Activated CD8-positive, alpha-beta memory T cell treated with anti-CD3 and anti-CD28 coated beads for 48 hours (primary cell): ENCODE measurements at regions not wholly inside any gene's neighbourhood (a gene's known extent, or its start where the extent isn't known, plus 50 kb on each side); places are given as distances from the start of the nearest gene placed in this dataset.

Experiments
- DNase-seq, 3 experiments: peaks; one replicate each; pipeline ENCODE4 v3.0.0-alpha.2; 2020; ENCODE audit warnings: low read depth in 2 of 3, low spot score in 2 of 3

DNA sequence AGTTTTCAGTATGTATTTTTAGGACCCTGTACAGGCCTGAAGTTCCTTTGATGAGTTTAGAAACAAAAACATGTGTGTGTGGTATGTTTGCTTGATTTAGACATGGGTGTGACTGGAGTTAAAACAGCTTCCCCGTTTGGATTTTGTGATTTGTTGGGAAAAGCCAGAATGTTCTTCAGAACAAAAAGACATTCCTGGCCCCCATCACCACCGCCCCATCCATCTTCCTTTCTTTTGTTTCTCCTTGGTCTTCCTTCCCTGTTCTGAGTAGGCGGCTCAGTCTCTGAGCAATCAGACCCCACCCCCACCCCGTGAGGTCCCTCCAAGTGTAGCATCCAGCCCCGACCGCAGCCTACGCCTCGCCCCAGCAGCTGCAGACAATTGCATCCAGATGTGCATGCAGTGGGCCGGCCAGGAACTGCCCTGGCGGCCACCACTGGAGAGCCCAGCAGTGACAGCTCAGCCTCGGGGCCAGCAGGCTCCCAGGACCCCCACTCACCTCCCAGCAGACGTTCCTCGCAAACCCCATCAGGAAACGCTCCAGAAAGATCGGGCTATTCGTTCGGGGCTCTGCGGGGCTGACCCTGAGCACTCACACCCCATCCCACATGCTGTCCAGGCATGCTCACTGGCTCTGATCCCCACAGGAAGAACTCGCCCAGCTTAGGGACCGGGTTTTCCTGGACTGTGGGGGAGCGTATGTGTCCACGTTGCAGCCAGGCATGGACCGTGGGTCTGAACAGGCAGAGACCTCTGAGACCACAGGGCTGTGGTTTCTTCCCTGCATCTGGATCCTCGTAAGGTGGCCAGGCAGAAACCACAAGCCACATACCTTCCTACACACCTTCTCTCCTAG is 99.8 kb upstream of the CDH5 start:
- no peak for DNase-seq

DNA sequence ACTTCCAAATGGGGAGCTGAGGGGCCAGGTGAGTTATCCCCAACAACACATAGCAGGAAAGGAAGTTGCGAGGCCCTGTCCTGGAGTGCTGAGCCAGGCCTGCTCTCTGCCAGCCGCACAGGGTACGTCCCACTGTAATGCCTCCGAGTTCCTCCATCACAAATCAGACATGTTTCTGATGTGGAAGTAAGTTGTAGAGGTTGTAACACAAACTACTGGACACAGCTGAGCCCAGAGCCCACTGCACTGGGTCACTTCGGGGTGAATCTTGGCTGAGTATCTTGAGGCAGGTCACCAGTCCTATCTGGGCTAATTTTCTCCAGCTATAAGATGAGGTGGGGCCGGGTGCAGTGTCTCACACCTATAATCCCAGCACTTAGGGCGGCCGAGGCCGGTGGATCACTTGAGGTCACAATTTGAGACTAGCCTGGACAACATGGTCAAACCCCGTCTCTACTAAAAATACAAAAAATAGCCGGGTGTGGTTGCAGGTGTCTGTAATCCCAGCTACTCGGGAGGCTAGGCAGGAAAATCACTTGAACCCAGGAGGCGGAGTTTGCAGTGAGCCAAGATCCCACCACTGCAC is 100.8 kb upstream of the CDH5 start:
- DNase-seq: no peak

GRCh38 chr16:66265048-66265415 is 101.5 kb upstream of the CDH5 start:
- DNase-seq: no peak

- no peak for DNase-seq
Measured at GRCh38 chr16:66264311-66265047, 102.0 kb upstream of the CDH5 start.

GRCh38 chr16:66263973-66264310 is 102.5 kb upstream of the CDH5 start:
- DNase-seq: no peak

DNA sequence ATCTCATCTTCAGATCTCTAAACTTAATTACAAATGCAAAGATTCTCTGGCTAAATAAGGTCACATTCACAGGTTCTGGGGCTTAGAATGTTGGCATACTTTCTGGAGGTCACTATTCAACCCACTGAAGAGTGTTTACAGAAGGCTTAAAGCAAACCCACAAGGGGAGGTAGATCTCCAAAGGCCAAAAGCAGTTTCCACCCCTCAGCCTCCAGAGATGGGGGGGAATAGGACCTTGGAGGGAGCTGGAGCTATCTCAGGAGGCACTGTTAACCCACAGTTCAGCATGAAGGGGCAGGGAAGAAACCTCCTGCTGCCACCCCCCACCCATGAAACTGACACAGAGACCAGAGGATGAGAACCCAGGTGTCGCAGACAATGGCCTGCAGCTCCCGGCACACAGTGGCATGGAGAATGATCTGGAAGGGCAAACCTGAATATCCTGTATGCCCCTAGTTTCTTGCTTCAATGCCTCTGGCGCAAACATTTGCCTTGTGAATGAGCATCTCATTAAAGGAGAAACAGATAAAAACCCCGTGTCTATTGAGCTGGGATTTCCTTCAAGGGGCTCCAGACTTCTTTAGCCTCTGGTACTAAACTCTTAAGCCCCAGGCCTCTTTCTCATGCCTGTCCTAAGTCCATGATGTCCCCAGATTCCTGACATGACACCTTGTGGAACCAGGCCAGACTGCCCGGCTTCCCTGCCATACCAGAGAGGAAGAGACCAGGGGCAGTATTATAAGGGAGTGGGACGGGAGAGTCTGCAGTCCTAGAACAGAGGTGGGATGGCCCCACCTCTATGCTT is 103.1 kb upstream of the CDH5 start:
- no peak for DNase-seq

DNA sequence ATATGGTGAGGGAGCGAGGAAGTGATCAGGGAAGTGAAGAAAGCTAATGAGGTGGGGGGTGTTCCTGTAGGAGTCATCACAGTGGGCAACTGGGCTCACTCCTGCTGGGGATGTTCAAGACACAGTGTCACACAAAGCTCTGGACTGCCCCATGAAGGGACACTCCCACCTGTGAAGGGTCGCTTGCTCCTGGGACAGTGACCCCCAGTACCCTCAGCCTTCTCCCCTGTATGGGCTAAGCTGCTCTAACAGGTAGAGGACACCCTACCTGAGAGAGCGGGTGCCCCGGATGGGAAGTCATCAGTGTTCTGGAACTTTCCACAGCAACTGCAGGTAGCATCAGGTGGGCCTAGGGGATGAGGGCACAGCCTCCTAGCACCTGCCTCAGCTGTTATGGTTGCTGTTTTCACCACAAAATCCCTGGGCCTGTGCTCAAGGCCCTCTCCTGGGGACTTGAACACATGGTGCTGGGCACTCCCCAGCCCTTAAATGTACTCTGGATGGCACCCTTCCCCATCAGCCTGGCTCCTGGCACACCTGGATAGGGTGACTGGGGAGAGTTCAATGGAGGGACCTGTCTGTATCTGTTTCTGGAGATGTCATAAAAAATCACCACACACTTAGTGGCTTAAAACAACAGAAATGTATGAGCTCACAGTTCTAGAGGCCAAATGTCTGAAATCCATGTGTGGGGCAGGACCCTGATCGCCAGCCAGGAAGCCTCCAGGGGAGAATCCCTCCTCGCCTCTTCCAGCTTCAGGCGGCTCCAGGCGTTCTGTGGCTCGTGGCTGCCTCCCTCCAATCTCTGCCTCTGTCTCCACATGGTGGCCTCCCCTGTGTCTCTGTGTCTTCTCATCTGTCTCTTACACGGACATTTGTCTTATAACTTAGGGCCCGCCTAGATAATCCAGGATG is 104.0 kb upstream of the CDH5 start:
- no peak for DNase-seq

GRCh38 chr16:66261826-66262225 is 104.7 kb upstream of the CDH5 start:
- DNase-seq: no peak

- DNase-seq: no peak
Measured at GRCh38 chr16:66260522-66261254, 105.8 kb upstream of the CDH5 start.

- no peak for DNase-seq
Measured at GRCh38 chr16:66258916-66259845, 107.3 kb upstream of the CDH5 start.

DNA sequence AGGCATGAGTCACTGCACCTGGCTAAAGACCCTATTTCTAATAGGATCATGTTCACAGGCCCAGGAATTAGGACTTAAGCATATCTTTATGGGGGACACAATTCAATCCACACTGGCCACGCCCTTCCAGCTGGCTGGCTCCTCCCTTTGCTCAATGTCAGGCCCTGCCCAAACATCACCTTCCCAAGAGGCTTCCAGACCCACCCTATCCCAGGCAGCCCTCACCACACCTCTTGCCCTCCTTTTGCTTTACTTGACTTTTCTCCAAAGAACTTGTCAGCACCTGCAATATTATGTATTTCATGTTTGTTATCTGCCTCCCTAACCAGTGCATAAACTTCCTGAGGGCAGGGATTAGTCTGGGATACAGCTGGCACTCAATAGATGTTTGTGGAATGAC is 109.6 kb upstream of the CDH5 start:
- DNase-seq: no peak

- DNase-seq: no peak
Measured at GRCh38 chr16:66255647-66256046, 110.8 kb upstream of the CDH5 start.

DNA sequence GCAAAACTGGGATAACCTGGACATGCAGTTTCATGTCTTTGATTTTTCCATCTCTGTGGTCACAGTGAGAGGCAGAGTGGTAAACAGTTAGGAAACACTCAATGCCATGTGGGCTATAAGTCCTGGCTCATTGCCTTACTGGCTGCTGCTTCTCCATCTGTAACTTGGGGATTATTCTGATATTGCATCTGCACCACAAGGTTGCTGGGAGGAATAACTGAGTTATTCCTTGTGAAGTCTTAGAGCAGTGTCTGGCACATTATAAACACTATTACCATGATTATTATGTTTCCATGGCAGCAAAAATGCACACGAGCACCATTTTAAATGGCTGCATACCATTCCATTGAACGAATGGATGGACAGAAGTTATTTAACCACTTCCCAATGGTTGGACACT is 111.7 kb upstream of the CDH5 start:
- no peak for DNase-seq

DNA sequence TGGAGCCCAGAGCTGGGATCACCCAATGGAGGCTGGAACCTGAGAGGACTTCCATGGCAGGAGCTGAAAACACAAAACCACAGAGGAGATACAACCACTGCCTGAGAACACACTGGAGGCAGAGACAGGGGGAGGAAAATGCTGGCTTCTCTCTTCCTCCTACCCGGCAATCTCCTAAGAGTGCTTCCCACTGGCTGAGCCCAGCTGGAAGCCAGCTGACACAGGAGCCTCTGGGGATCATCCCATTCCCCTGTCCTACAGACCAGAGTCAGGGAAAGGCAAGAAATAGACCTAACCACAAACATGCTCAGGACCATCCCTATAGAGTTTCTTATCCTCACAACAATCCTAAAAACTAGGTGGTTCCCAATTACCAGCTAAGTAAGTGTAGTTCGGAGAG is 112.4 kb upstream of the CDH5 start:
- DNase-seq: no peak

GRCh38 chr16:66251476-66252160 is 114.9 kb upstream of the CDH5 start:
- DNase-seq: no peak

- DNase-seq: no peak
Measured at GRCh38 chr16:66250686-66251431, 115.6 kb upstream of the CDH5 start.
